ENCODE measurements at regions not wholly inside any gene's neighbourhood (a gene's known extent, or its start where the extent isn't known, plus 50 kb on each side); places are given as distances from the start of the nearest gene placed in this dataset.

- no peak overlapping the region for H3K4me3 Mint-ChIP-seq
- WGBS (ENCODE audit: insufficient coverage) = 100% methylated on average over 2 of the region's 3 CpGs
- intact Hi-C loops (cut with micrococcal nuclease) = no loop called here
These were observed 101.5 kb upstream of the ZNF608 start for GRCh38 chr5:124847907-124848306.

DNA sequence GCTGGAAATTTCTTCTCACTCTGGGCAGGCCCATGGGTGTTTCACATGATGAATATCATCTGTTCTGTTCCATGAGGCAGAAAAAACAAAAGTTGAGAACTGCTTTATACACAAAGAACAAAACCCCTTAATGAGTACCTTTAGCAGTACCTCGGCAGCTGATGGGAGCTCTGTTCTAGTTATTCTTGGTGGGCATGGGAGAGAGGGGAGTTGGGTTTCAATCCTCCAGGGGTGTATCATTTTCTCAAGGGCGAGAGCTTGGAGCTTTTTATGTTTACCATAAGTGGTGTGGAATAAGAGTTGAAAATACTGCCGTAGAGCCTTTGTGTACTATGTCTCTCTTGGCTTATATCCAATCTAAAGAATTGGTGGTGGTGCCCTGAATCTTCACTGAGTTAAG, 103.3 kb upstream of the ZNF608 start:
- no peaks in the 10 kb centered on the region for H3K4me1 ChIP-seq (ENCODE audit: control insufficient read depth, insufficient read depth, low read length)
- H3K27me3 Mint-ChIP-seq (ENCODE audit: low read depth in 2 of 2) = peaks cover 0 to 6% of the 10 kb centered on the region in 2 donors
- intact Hi-C loops (cut with micrococcal nuclease) = no loop called here
- H3K9me3 ChIP-seq (ENCODE audit: control insufficient read depth, insufficient read depth, low read length) = no peaks in the 10 kb centered on the region
- no peak for ATAC-seq
- no peak for DNase-seq
- H3K36me3 Mint-ChIP-seq = no peaks in the 10 kb centered on the region
- no peaks in the 10 kb centered on the region for H3K27me3 ChIP-seq (ENCODE audit: control insufficient read depth, insufficient read depth, low read length)
- H3K9me3 Mint-ChIP-seq = no peaks in the 10 kb centered on the region
- no peaks in the 10 kb centered on the region for H3K36me3 ChIP-seq (ENCODE audit: control insufficient read depth, insufficient read depth, low read length)
- no peak for TF ChIP-seq CTCF (IDR thresholded peaks at IDR 0.05)
- no peak overlapping the region for H3K27ac Mint-ChIP-seq
- no peak overlapping the region for H3K4me3 Mint-ChIP-seq
- H3K27ac ChIP-seq (ENCODE audit: low read length) = no peak overlapping the region
- H3K4me1 Mint-ChIP-seq = no peaks in the 10 kb centered on the region
- WGBS (ENCODE audit: insufficient coverage) = 96% methylated on average over 3 of the region's 3 CpGs
- H3K4me3 ChIP-seq (ENCODE audit: low read length) = no peak overlapping the region

More at GRCh38 chr5:124847907-124848306, 101.5 kb upstream of the ZNF608 start:
- no peaks in the 10 kb centered on the region for H3K9me3 Mint-ChIP-seq
- Histone ChIP-seq H3K36me3 (ENCODE audit: control insufficient read depth, insufficient read depth, low read length) (no peaks in the 10 kb centered on the region), H3K27me3 (ENCODE audit: control insufficient read depth, insufficient read depth, low read length) (no peaks in the 10 kb centered on the region), H3K27ac (ENCODE audit: low read length) (no peak overlapping the region), H3K4me1 (ENCODE audit: control insufficient read depth, insufficient read depth, low read length) (peaks cover 3% of the 10 kb centered on the region), H3K4me3 (ENCODE audit: low read length) (no peak overlapping the region), H3K9me3 (ENCODE audit: control insufficient read depth, insufficient read depth, low read length) (no peaks in the 10 kb centered on the region)
- DNase-seq (no peak), ATAC-seq (no peak)
- no peak overlapping the region for H3K27ac Mint-ChIP-seq
- H3K36me3 Mint-ChIP-seq = no peaks in the 10 kb centered on the region
- TF ChIP-seq CTCF (IDR thresholded peaks at IDR 0.05) = no peak
- peaks cover 8 to 10% of the 10 kb centered on the region in 2 donors for H3K4me1 Mint-ChIP-seq
- H3K27me3 Mint-ChIP-seq (ENCODE audit: low read depth in 2 of 2) = peaks cover under 1 to 6% of the 10 kb centered on the region in 2 donors

DNA sequence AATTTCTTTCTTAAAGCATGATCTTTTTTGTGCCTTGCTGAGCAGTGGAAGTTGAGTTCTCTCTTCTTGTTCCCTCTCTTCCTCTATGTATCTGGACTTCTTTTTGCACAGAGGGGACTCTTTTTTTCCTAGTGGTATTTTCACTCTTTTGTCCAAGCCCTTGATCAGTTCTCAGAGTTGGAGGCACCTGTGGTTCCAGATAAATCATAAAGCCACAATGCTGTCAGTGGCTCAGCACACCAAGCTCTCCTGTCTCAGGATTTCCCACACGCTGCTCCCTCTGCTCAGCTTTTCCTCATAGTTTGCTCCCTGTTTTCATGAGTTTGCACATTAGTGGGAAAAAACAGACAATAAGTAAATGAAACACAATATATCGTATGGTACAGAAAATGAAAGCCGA, 110.3 kb upstream of the ZNF608 start:
- H3K4me3 ChIP-seq (ENCODE audit: low read length) = no peak overlapping the region
- Mint-ChIP-seq H3K4me1 (no peaks in the 10 kb centered on the region), H3K4me3 (no peak overlapping the region), H3K36me3 (no peaks in the 10 kb centered on the region), H3K27ac (no peak overlapping the region), H3K9me3 (no peaks in the 10 kb centered on the region), H3K27me3 (ENCODE audit: low read depth in 2 of 2) (peaks cover 0 to 5% of the 10 kb centered on the region in 2 donors)
- TF ChIP-seq CTCF (IDR thresholded peaks at IDR 0.05) = no peak
- ATAC-seq (no peak), DNase-seq (no peak)
- 82% methylated on average over 3 of the region's 3 CpGs for WGBS (ENCODE audit: insufficient coverage)
- no peak overlapping the region for H3K27ac ChIP-seq (ENCODE audit: low read length)
- H3K9me3 ChIP-seq (ENCODE audit: control insufficient read depth, insufficient read depth, low read length) = no peaks in the 10 kb centered on the region
- no peaks in the 10 kb centered on the region for H3K27me3 ChIP-seq (ENCODE audit: control insufficient read depth, insufficient read depth, low read length)
- no peaks in the 10 kb centered on the region for H3K4me1 ChIP-seq (ENCODE audit: control insufficient read depth, insufficient read depth, low read length)
- H3K36me3 ChIP-seq (ENCODE audit: control insufficient read depth, insufficient read depth, low read length) = no peaks in the 10 kb centered on the region
- intact Hi-C loops (cut with micrococcal nuclease) = no loop called here

DNA sequence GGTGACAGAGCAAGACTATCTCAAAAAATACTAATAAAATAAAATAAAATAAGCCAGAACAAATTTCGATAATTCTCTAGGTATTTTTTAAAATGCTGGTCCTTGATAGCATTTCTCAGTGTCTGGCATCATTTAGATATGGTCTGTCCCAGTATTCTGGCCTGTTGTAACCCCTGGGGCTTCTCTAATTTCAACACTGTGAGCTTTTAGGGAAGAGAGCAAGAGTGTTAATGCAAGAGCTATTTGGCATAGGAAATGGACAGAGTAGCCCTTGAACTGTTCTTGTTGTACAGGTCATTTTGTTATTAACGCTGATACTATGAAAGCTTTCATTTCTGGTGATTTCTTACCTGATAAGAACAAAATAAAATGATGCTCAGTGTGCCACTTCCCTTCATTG, 112.2 kb upstream of the ZNF608 start:
- H3K4me3 ChIP-seq (ENCODE audit: low read length) = no peak overlapping the region
- H3K9me3 ChIP-seq (ENCODE audit: control insufficient read depth, insufficient read depth, low read length) = no peaks in the 10 kb centered on the region
- no peak for ATAC-seq
- Mint-ChIP-seq H3K27me3 (ENCODE audit: low read depth in 2 of 2) (peaks cover 0 to 5% of the 10 kb centered on the region in 2 donors), H3K27ac (no peak overlapping the region), H3K4me1 (no peaks in the 10 kb centered on the region), H3K4me3 (no peak overlapping the region), H3K36me3 (no peaks in the 10 kb centered on the region), H3K9me3 (no peaks in the 10 kb centered on the region)
- DNase-seq = no peak
- no peaks in the 10 kb centered on the region for H3K36me3 ChIP-seq (ENCODE audit: control insufficient read depth, insufficient read depth, low read length)
- no peak for TF ChIP-seq CTCF (IDR thresholded peaks at IDR 0.05)
- no peaks in the 10 kb centered on the region for H3K4me1 ChIP-seq (ENCODE audit: control insufficient read depth, insufficient read depth, low read length)
- WGBS (ENCODE audit: insufficient coverage) = 95% methylated on average over 2 of the region's 2 CpGs
- intact Hi-C loops (cut with micrococcal nuclease) = no loop called here
- H3K27ac ChIP-seq (ENCODE audit: low read length) = no peak overlapping the region
- H3K27me3 ChIP-seq (ENCODE audit: control insufficient read depth, insufficient read depth, low read length) = no peaks in the 10 kb centered on the region

Data from natural killer cell (primary cell).